HFFc6 (cell line): ENCODE measurements at regions not wholly inside any gene's neighbourhood (a gene's known extent, or its start where the extent isn't known, plus 50 kb on each side); places are given as distances from the start of the nearest gene placed in this dataset.
"Not testable (repeated sequence)": the region's sequence is repeated elsewhere in the genome, so short reads cannot be mapped to it uniquely, and the experiment has no call there.

Source experiments
- DNase-seq: peaks from one replicate; pipeline ENCODE4 v3.0.0-alpha.2; 2018
- H3K27ac Mint-ChIP-seq: 2 replicates; pipeline ENCODE4 v1.8.0; 2020; ENCODE audit warnings: mild to moderate bottlenecking, mixed read lengths
- H3K27me3 Mint-ChIP-seq: 2 replicates; pipeline ENCODE4 v1.8.0; 2021; ENCODE audit warnings: mild to moderate bottlenecking, moderate library complexity, mixed read lengths; ENCODE audit not compliant: insufficient read depth
- H3K36me3 Mint-ChIP-seq: 2 replicates; pipeline ENCODE4 v1.8.0; 2021; ENCODE audit warnings: low read depth, mixed read lengths
- H3K4me1 Mint-ChIP-seq: 2 replicates; pipeline ENCODE4 v1.8.0; 2020; ENCODE audit warnings: low read depth, mixed read lengths
- H3K4me3 Mint-ChIP-seq: 2 replicates; pipeline ENCODE4 v1.8.0; 2020; ENCODE audit warnings: mild to moderate bottlenecking, moderate library complexity, mixed read lengths
- H3K9me3 Mint-ChIP-seq: 2 replicates; pipeline ENCODE4 v1.8.0; 2020; ENCODE audit warnings: mild to moderate bottlenecking, mixed read lengths
- CTCF ChIP-seq: fragments of 200-600 bp; sonication (generic); IDR thresholded peaks from 2 replicates; pipeline ENCODE4 v1.5.0; 2021; ENCODE audit warnings: antibody characterized with exemption, mild to moderate bottlenecking

- peaks cover 66% of the 10 kb centered on the region for H3K9me3 Mint-ChIP-seq
- TF ChIP-seq CTCF = no peak
- no peaks in the 10 kb centered on the region for H3K4me1 Mint-ChIP-seq
- H3K27me3 Mint-ChIP-seq = no peaks in the 10 kb centered on the region
- H3K36me3 Mint-ChIP-seq = no peaks in the 10 kb centered on the region; the same call in 1 of the 2 replicates
- H3K27ac Mint-ChIP-seq = no peak overlapping the region
- DNase-seq = no peak
- H3K4me3 Mint-ChIP-seq = no peak overlapping the region
These were observed 238.9 kb upstream of the ADCY2 start for GRCh38 chr5:7157083-7157482.

GRCh38 chr5:7169240-7169878 lies 226.6 kb upstream of the ADCY2 start:
- Mint-ChIP-seq H3K27ac (no peak overlapping the region), H3K4me1 (no peaks in the 10 kb centered on the region), H3K4me3 (no peak overlapping the region), H3K9me3 (peaks cover 39% of the 10 kb centered on the region), H3K27me3 (no peaks in the 10 kb centered on the region), H3K36me3 (peaks cover 6% of the 10 kb centered on the region; the same call in 1 of the 2 replicates)
- DNase-seq = no peak
- TF ChIP-seq CTCF = no peak

- H3K4me3 Mint-ChIP-seq, DNase-seq, H3K36me3 Mint-ChIP-seq, H3K27me3 Mint-ChIP-seq, H3K4me1 Mint-ChIP-seq, H3K27ac Mint-ChIP-seq: not testable (repeated sequence)
- H3K9me3 Mint-ChIP-seq = peaks cover 26% of the 10 kb centered on the region
These were observed 225.2 kb upstream of the ADCY2 start for GRCh38 chr5:7170785-7171184.

- DNase-seq = no peak
- TF ChIP-seq CTCF = no peak
- H3K36me3 Mint-ChIP-seq = no peaks in the 10 kb centered on the region
- no peaks in the 10 kb centered on the region for H3K4me1 Mint-ChIP-seq
- H3K27ac Mint-ChIP-seq = no peak overlapping the region
- peaks cover 12% of the 10 kb centered on the region for H3K9me3 Mint-ChIP-seq
- H3K27me3 Mint-ChIP-seq = no peaks in the 10 kb centered on the region
- H3K4me3 Mint-ChIP-seq = no peak overlapping the region
These were observed 216.6 kb upstream of the ADCY2 start for GRCh38 chr5:7179364-7179763.

GRCh38 chr5:7181841-7182240 lies 214.1 kb upstream of the ADCY2 start:
- Mint-ChIP-seq H3K9me3 (peaks cover 25% of the 10 kb centered on the region), H3K4me1 (no peaks in the 10 kb centered on the region), H3K36me3 (no peaks in the 10 kb centered on the region), H3K27me3 (no peaks in the 10 kb centered on the region), H3K4me3 (no peak overlapping the region), H3K27ac (no peak overlapping the region)
- DNase-seq = no peak
- no peak for TF ChIP-seq CTCF

GRCh38 chr5:7185742-7186141 lies 210.2 kb upstream of the ADCY2 start:
- Mint-ChIP-seq H3K9me3 (peaks cover 31% of the 10 kb centered on the region), H3K27ac (no peak overlapping the region), H3K4me3 (no peak overlapping the region), H3K4me1 (no peaks in the 10 kb centered on the region), H3K36me3 (no peaks in the 10 kb centered on the region), H3K27me3 (no peaks in the 10 kb centered on the region)
- no peak for TF ChIP-seq CTCF
- no peak for DNase-seq
